HG02981 (cell line): ENCODE measurements at regions not wholly inside any gene's neighbourhood (a gene's known extent, or its start where the extent isn't known, plus 50 kb on each side); places are given as distances from the start of the nearest gene placed in this dataset.

Experiments
- ATAC-seq: cut with Tn5 transposase; IDR thresholded peaks from one replicate; pipeline ENCODE4 v1.9.1; 2021; ENCODE audit warnings: mild to moderate bottlenecking, moderate library complexity; ENCODE audit not compliant: unreplicated experiment

DNA sequence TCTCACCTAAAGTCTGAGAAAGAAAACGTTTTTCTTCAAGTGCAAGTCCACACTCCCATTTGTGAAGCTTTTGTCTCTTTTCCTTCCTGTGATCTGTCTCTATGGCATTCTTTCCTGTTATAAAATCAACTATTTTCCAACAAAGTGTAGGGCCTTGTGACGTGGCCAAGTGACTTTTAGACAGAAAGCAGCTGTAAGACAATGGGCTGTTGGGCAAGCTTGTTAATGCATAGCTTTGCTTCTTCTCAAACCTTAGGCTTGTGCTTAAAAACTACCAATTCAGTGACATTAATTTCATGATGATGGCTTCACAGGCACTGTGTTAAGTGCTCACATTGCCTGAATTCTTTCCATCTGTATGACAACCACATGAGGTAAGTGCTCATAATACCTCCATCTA, 83.5 kb downstream of the VCY1B start:
- ATAC-seq, result no peak

GRCh38 chrY:14145614-14146013, 89.6 kb downstream of the VCY1B start:
- ATAC-seq, result no peak

GRCh38 chrY:14182776-14183175, 126.7 kb downstream of the VCY1B start:
- peak; percentile 44 for ATAC-seq

DNA sequence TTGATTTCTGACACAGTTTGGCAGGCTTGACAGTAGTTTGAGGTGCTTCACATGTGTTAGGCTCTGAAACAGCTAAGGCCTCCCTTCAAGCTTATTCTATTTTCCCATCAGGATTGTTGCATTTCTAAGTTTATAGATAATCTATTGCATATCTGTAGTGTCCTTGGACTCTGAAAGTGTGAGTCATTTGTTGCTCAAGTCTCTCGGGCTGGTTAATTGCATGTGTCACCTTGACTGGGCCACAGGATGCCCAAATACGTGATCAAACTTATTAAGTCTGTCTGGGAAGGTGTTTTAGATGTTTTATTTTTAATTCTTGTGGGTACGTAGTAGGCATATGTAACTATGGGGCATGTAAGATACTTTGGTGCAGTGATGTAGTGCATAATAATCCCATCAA, 166.0 kb downstream of the VCY1B start:
- ATAC-seq, result no peak

DNA sequence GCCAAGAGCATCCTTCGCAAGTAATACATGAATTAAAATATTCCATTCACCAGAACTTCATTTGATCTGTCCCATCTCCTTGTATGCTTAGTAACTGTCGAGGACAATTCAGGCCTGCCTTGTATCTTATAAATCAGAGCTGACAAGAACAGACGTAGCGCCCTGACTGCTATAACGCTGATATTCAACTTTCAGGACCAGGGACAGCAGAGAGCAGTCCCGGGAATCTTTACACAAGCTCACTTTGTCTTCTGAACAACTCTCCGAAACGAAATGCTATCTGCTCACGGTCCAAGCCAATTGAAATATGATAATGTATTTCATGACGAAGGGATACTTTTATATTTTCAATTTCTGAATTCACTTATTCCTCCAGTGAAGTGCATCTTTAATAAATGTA, 175.7 kb downstream of the VCY1B start:
- ATAC-seq, result no peak

DNA sequence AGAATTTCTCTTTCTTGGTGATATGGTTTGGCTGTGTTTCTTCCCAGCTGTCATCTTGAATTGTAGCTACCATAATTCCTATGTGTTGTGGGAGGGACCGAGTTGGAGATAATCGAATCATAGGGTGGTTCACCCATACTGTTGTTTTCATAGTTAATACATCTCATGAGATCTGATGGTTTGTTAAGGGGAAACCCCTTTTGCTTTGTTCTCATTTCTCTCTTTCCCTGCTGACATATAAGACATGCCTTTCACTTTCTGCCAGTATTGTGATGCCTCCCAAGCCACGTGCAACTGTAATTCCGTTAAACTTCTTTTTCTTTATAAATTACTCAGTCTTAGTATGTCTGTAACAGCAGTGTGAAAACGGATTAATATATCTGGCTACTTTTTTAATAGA, 179.0 kb downstream of the VCY1B start:
- no peak for ATAC-seq

DNA sequence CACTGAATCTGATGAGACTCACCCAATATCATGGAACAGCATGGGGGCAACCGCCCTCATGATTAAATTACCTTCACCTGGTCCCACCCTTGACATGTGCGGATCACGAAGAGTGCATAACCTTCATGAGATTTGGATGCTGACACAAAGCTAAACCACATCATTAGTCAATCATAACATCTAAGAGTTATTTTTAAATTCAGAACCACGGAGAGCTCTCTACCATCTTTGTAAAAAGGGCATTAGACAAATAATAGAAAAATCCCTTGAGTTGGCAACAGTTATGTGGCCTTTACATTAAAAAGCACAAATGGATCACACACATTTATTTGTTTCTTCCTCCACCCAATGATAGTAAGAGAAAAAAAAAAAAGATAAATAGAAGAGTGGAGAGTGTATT, 182.2 kb downstream of the VCY1B start:
- ATAC-seq, result no peak

DNA sequence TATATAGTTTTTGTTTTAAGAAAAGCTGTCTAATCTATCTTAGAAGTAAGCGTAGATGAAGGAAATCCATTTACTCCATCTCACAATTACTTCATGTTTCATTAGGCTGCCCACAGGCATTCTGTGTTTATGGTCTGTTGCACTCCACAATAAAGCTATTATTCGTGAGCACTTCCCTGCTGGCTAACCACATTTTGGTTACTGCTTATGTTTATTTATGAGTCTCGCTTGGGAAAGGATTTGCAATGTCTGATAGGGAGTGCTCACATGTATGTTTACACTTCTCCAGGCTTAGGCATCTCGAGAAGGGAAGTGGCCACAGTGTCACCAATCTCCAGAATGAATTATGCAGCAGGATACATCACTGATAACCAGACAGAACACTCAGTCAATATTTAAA, 190.9 kb downstream of the VCY1B start:
- ATAC-seq, result no peak

DNA sequence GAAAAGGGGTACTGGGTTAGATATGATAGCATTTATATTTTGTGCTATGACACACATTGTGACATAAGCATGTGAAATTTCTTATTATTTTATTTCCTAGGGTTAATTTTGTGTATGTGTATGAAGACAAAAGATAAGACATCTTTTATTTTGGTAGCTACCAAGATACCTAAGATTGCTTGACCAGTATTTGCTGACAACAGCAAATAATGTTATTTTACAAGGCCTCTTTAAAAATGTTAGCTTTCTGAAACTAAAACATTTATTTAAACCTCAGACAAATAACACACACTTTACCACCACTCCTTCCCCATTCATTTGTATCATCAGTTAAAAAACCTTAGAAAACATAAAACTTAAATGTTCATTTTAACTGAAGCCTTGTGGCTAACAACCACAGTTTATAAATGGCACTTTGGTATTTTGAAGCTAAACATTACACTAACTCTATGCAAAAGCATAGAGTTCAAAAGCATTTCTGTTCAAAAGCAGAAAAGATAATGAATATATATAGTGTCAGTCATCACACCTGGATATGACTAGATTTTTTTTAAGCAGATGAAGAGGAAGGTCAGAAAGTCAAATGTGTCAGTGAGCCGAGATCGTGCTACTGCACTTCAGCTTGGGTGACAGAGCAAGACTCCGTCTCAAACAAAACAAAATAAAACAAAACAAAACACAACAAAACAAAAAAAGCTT, 193.0 kb downstream of the VCY1B start:
- ATAC-seq, result peak; percentile 70

DNA sequence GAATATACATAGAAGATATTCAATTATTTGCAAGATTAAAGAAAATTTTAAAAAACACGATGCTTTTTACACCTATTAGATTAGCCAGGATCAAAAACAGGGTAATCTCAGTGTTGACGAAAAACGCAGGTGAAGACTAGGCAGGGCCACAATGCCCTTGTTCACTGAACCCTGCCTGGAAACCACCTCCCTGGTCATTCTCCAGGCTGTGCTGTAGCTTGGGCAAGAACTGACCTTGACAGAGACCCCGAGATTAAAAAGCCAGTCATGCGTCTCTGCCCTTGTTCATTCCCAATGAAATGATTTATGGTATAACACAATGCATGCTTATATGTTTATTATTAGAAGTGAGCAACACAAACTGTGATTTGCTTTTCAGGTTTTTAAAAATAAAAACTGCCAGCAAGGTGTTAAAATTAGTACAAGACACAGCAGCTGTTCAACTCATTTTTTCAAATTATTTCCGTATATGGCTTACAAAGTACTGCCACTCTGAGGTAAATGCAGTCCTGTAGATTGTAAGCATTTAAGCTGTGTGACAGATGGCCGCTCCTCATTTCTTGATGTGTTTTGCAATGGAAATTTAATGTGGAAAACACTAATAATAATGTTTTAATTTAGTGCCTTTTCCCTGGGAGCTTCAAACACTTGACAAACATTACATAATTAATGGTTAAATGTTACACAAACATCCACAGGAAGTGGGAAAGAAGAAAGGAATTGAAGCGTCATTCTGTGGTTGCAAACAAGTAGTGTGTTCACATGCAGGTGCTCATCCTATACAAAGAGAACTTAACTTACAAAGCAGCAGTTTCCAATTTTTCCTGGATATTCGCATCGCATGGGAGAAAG, 200.2 kb downstream of the VCY1B start:
- ATAC-seq, result peak; percentile 78

- ATAC-seq, result no peak
These were observed 200.8 kb downstream of the VCY1B start for GRCh38 chrY:14256817-14257168.

GRCh38 chrY:14277029-14277428, 221.0 kb downstream of the VCY1B start:
- no peak for ATAC-seq

DNA sequence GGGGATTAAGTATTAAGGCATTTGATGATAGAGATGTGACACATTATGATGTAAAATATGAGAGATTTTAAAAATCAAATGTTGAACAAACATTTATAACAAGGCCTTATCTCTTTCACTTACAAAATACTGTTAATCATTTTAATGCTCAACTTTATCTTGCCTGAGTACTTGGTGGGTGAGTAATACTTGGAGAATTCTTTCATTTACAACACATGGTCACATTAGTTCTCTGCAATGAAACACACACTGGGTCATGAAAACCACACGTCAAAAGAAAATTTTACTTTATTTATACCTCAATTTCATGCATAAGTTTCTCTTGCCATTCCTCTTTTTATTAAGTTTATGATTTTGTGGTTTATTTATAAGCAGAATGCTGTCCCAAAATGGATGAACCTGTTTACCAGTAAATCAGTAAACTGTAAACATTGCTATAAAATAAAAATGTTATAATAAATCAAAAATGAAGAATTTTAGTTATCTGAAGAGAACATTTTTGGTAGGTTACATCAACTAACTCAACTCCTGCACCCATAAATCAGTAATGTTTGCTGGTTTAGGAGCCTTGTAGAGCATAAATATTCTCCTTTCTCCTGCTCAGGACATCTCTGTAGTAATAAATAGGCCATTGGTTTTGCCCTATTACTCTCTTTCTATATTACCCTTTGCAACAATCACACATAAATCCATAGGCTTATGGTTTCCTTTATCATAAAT, 233.5 kb upstream of the NLGN4Y start:
- ATAC-seq, result no peak

DNA sequence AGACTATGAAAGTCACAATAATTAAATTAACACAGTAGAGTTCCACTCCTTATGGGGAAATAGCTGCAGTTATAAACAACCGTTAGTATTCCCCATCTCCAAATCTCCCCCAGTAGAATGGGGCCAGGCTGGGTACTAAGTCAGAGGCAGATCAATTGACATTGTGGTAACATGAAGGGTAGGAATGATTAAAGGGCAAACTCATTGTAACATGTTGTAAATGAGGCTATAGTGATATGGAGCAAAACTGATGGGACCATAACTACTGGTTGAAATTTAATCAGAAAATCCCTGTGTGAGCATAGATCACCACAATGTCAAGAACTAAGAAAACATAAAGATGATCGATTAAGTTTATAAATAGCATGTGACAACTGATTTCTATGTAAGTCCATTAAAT, 231.9 kb upstream of the NLGN4Y start:
- no peak for ATAC-seq

- ATAC-seq, result no peak
These were observed 223.6 kb upstream of the NLGN4Y start for GRCh38 chrY:14300775-14301174.

DNA sequence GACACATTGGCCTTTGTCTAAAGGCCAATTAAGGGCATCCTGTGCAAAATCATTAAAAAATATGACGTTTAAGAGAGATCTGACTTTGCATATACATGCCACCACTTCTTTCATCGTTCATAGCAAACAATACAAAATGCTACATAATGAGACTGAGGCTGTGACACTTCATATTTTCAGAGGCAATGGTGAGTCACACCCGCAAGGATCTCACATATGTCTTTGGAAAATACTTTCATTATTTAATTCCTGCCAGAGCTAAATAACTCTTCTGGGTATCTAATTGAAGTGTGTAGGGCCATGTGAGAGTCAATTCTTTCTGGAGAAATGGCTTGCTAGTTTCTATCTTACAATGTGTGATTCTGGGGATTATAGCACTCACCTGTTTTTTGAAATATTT, 222.8 kb upstream of the NLGN4Y start:
- no peak for ATAC-seq

GRCh38 chrY:14328677-14329345, 195.5 kb upstream of the NLGN4Y start:
- ATAC-seq, result no peak

DNA sequence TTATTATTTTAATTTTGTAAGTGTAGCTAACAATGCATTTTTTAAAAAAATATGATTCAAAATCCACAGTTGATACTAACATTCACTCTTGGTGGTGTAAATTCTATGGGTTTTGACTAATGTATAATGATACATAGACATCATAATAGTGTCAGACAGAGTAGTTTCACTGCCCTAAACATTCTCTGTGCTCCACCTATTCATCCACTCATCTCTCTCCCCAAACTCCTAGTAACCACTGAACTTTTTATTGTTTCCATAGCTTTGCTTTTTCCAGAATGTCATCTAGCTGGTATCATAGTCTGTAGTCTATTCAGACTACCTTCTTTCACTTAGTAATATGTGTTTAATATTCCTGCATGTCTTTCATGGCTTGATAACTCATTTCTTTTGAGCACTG, 194.0 kb upstream of the NLGN4Y start:
- ATAC-seq, result no peak

- ATAC-seq, result no peak
These were observed 184.8 kb upstream of the NLGN4Y start for GRCh38 chrY:14339524-14339923.

GRCh38 chrY:14340459-14341143, 183.7 kb upstream of the NLGN4Y start:
- peak; percentile 56 for ATAC-seq
